ENCODE measurements at regions not wholly inside any gene's neighbourhood (a gene's known extent, or its start where the extent isn't known, plus 50 kb on each side); places are given as distances from the start of the nearest gene placed in this dataset.
"Not testable (repeated sequence)": the region's sequence is repeated elsewhere in the genome, so short reads cannot be mapped to it uniquely, and the experiment has no call there.

GRCh38 chr4:17008834-17009345 lies 110.4 kb upstream of the LDB2 start:
- H3K27ac Mint-ChIP-seq, result peak overlapping the region in 1 of 3 experiments; percentile 5
- H3K27me3 Mint-ChIP-seq (ENCODE audit: low read depth), result no peaks in the 10 kb centered on the region
- H3K36me3 Mint-ChIP-seq (ENCODE audit: low read depth), result no peaks in the 10 kb centered on the region
- no peak overlapping the region for H3K4me3 Mint-ChIP-seq
- peaks cover 28% of the 10 kb centered on the region for H3K4me1 Mint-ChIP-seq
- no peak for TF ChIP-seq CTCF (IDR thresholded peaks at IDR 0.05; ENCODE audit: unreplicated experiment in 3 of 3)
- H3K9me3 Mint-ChIP-seq, result no peaks in the 10 kb centered on the region

GRCh38 chr4:17003606-17004392 lies 105.4 kb upstream of the LDB2 start:
- H3K9me3 Mint-ChIP-seq; H3K27ac Mint-ChIP-seq; H3K4me3 Mint-ChIP-seq; H3K27me3 Mint-ChIP-seq (ENCODE audit: low read depth); H3K36me3 Mint-ChIP-seq (ENCODE audit: low read depth): not testable (repeated sequence)
- peaks cover 19% of the 10 kb centered on the region for H3K4me1 Mint-ChIP-seq

- H3K36me3 Mint-ChIP-seq (ENCODE audit: low read depth), result no peaks in the 10 kb centered on the region
- H3K9me3 Mint-ChIP-seq, result peaks cover 2% of the 10 kb centered on the region
- TF ChIP-seq CTCF (IDR thresholded peaks at IDR 0.05; ENCODE audit: unreplicated experiment in 3 of 3), result no peak
- H3K4me1 Mint-ChIP-seq, result peaks cover 31% of the 10 kb centered on the region
- H3K4me3 Mint-ChIP-seq, result no peak overlapping the region
- peaks cover 1% of the 10 kb centered on the region for H3K27me3 Mint-ChIP-seq (ENCODE audit: low read depth)
- peak overlapping the region in 1 of 3 experiments; percentile 7 for H3K27ac Mint-ChIP-seq
These were observed 97.0 kb upstream of the LDB2 start for GRCh38 chr4:16995451-16995850.

GRCh38 chr4:16993956-16994840 lies 95.8 kb upstream of the LDB2 start:
- Mint-ChIP-seq H3K36me3 (ENCODE audit: low read depth) (no peaks in the 10 kb centered on the region), H3K4me3 (no peak overlapping the region), H3K27me3 (ENCODE audit: low read depth) (peaks cover 6% of the 10 kb centered on the region), H3K9me3 (peaks cover 2% of the 10 kb centered on the region), H3K4me1 (peaks cover 31% of the 10 kb centered on the region), H3K27ac (peak overlapping the region; percentile 7 to 23 (median 10))
- no peak for TF ChIP-seq CTCF (IDR thresholded peaks at IDR 0.05; ENCODE audit: unreplicated experiment in 3 of 3)

GRCh38 chr4:16992566-16993225 lies 94.3 kb upstream of the LDB2 start:
- no peaks in the 10 kb centered on the region for H3K9me3 Mint-ChIP-seq
- no peak overlapping the region for H3K4me3 Mint-ChIP-seq
- H3K36me3 Mint-ChIP-seq (ENCODE audit: low read depth), result no peaks in the 10 kb centered on the region
- H3K27ac Mint-ChIP-seq, result peak overlapping the region in 2 of 3 experiments; percentile 29 to 58
- peaks cover 6% of the 10 kb centered on the region for H3K27me3 Mint-ChIP-seq (ENCODE audit: low read depth)
- peaks cover 31% of the 10 kb centered on the region for H3K4me1 Mint-ChIP-seq
- no peak for TF ChIP-seq CTCF (IDR thresholded peaks at IDR 0.05; ENCODE audit: unreplicated experiment in 3 of 3)

GRCh38 chr4:16991450-16991849 lies 93.0 kb upstream of the LDB2 start:
- H3K27ac Mint-ChIP-seq, result peak overlapping the region; percentile 58 to 70 (median 67)

More at GRCh38 chr4:16991450-16991849, 93.0 kb upstream of the LDB2 start:
- TF ChIP-seq CTCF (IDR thresholded peaks at IDR 0.05; ENCODE audit: unreplicated experiment in 3 of 3), result peak in 1 of 3 experiments; percentile 6
- no peaks in the 10 kb centered on the region for H3K36me3 Mint-ChIP-seq (ENCODE audit: low read depth)
- H3K4me1 Mint-ChIP-seq, result peaks cover 31% of the 10 kb centered on the region
- H3K4me3 Mint-ChIP-seq, result no peak overlapping the region
- H3K27me3 Mint-ChIP-seq (ENCODE audit: low read depth), result peaks cover 6% of the 10 kb centered on the region
- no peaks in the 10 kb centered on the region for H3K9me3 Mint-ChIP-seq

All from nephron (organoid).